ENCODE measurements at regions not wholly inside any gene's neighbourhood (a gene's known extent, or its start where the extent isn't known, plus 50 kb on each side); places are given as distances from the start of the nearest gene placed in this dataset.

DNA sequence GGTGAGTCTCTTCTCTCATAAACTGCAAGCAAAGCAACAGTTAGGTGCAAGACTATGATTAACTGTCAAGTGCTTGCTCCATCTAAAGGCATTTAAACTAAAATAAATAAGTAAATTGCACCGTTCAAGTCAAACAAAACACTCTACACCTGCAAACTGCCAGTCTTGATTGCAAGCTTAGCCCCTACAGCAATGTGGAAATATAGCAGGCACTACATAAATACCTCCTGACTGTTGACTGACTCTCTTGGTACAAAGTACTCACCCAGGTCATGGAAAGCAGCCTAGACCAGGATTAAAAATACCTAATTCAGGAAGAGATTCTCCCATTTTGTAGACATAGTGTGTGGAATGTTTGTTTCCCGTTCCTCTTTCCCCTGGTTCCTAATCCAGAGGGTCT lies 176.6 kb upstream of the KLHL29 start:
- intact Hi-C loops (cut with micrococcal nuclease): no loop called here

DNA sequence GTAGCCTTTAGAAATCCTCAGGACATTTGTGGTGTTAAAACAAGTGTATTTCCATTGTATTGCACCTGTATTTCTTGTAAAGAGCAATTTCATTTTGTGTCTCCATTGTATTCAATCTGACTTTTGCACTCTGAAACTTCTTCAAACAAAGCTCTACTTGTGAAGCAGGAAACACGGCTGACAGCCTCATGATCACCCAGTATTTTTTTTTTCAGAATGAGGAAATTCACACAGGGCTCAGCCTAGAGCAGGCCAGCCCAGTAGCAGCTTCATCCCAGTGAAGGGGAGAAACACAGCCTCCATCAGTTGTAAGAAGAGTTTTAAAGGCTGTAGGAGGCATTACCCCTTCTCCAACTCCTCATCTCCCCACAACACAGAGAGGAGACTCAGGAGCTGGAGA lies 175.9 kb upstream of the KLHL29 start:
- intact Hi-C loops (cut with micrococcal nuclease): no loop called here

DNA sequence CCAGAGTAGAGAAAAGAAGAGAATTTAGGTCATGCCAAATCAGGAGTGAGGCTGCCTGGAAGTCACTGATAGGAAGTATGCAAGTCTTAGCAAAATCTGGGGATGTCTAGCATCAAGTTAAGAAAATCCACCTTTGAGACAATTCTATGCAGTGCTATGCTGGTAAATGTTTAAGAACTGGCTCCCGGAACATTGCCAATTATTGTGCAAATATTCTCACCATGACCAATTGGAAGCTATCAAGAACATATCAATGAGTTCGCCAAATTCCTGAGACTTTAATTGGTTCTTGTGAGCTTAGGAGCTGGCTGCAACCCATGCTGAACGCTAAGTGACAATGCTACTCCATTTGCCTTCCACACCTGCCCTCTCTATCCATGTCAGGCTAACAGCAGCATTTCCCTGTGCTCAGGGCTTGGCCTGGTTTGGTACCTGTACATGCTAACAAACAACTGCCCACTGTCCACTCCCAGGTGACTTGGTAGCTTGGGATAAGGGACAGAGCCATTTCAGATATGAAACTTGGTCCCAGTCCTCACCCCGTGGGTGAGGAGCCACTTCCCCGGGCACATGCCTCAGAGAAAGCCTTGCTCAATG lies 172.9 kb upstream of the KLHL29 start:
- intact Hi-C loops (cut with micrococcal nuclease): no loop called here

DNA sequence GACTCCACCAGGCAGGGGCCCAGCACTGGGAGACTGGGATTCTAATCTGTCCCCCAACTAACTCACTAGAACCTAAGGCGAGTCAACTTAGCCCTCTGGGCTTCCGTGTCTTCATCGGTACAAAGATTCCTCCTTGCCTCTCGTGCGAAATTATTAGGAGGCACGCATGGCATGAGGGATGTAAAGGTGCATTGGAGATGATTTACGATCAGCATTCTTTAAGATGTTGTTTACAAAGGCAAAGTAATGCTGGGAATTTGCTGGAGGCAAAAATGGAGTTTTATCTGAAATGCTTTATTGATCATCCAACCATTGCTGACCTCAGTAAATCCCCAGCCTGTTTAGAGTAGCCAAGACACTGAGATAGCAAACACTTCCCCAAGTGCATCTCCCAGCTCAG lies 171.8 kb upstream of the KLHL29 start:
- intact Hi-C loops (cut with micrococcal nuclease): no loop called here

DNA sequence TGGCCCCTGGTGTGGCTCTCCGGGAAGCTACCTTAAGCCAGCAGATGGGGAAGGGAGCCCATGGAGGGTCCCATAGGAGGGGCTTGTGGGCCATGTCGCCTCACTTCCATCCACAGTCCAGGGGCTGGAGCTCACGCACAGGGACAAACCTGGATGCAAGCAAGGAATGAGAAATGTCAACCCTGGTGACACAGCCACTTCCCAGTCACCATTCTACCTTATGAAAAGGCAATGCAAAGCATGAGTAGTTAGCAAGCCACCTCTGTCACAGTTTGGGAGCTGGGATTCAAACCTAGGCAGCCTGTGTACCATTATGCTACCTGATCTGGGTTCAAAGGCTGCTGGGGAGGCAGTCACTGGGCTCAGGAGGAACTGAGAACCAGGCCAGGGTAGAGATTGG lies 170.0 kb upstream of the KLHL29 start:
- intact Hi-C loops (cut with micrococcal nuclease): no loop called here

DNA sequence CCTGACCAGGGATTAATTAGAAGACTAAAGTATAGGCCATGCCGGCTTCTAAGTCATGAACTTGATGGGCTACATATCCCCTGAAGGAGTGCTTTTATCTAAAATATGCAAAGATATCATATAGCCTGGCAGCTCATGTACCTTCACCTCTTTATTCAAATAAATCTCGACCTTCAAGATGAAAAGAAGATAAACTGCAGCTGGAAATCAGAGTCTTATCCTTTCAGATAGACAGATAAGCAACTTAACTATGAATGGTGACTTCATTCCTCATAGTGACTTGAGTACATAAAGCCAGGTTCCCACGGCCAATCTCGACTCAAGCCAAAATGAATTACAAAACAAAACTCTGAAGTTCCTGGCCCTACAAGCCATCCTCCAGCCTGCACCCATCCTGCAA lies 165.3 kb upstream of the KLHL29 start:
- intact Hi-C loops (cut with micrococcal nuclease): no loop called here

DNA sequence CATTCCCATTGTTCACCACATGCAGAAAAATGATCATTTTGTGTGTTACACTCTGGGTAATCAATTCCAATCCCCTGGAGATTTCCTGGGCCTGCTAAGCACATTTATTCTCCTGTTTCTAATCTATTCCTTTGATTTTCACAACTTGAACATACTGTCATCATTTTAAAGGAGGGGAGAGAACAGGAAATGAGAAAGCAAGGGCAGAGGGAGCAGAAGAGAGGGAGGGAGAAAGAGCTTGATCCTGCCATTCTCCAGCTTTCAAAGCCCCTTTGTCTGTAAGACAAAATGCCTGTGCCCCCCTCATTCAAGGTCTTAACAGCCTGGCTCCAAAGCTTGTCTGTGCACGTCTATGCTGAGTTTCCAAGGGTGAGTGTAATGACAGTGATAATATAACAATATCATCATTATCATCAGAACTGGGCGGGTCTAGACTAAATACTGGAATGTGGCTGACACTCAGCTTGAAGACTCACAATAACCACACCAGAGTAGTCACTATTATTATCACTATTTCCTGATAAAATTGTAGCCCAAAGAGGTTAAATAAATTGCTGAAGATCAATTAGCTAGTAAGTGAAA lies 164.4 kb upstream of the KLHL29 start:
- intact Hi-C loops (cut with micrococcal nuclease): no loop called here

DNA sequence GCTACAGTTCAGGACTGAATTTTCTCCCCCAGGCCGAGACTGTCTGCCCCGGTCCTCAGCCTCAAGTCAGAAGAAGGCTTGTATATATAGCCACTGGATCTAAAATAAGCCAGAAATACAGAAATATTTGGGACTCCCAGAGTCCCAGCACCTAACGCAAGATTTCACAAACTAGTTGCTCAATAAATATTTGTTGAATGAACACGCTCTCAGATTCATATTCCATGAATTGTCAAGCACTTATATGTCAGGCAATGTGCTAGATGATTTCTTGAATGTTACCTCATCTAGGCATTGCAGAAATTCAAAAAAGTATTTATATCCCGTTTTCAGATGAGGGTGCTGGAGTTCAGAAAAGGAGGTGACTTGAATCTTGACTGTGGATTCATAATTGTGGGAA lies 163.7 kb upstream of the KLHL29 start:
- intact Hi-C loops (cut with micrococcal nuclease): no loop called here

DNA sequence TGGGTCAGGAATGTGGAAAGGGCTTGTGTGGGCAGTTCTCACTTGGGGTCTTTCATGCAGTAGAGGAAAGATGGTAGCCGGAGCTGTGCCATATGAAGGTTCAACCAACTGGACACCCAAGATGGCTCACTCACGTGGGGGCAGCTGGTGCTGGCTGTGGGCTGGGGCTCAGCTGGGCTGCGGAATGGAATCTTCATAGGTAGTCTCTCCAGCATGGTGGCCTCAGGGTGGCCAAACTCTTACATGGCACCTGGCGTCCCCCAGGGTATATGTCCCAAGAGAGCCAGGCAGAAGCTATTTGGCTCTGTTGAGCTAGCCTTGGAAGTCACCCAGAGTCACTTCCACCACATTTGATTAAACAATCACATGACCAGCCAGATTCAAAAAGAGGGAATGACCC lies 163.1 kb upstream of the KLHL29 start:
- intact Hi-C loops (cut with micrococcal nuclease): no loop called here

DNA sequence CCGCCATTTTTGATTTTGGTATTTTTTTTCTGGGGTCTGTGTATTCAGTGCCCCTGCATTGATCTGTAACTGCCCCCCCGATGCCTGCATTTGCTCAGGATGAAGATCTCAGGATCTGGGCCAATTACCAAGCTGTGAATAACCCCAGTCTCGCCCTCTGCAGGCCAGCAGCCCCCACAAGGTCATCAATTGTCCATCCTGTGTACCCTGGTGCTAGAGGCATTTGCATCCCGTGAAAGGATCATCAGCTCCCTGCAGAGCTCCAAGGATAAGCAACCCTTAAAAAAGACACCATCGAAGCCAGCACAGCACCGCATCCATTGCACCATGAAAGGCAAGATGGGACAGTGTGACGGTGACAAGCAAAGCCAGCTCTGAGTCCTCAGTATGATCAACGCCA lies 154.1 kb upstream of the KLHL29 start:
- intact Hi-C loops (cut with micrococcal nuclease): no loop called here

DNA sequence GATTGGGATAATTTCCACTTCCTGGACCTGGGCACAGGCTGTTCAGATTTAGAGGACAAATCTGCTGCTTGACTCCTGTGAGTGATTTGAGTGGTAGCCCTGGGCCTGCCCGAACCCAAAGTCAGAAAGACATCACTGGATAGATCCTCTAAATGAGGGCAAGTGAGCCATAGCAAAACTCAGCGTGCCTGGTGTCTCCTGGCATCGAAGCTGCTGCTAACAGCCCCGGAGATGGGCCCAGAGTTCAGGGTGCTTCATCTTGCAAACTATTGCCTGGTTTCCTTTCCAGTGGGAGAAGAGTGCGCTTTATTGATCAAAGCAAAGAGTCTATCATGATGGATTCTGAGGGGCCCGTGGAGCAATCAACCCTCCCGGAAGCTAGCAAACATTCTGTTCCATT lies 153.1 kb upstream of the KLHL29 start:
- intact Hi-C loops (cut with micrococcal nuclease): no loop called here

- intact Hi-C loops (cut with micrococcal nuclease): no loop called here
These were observed 149.7 kb upstream of the KLHL29 start for GRCh38 chr2:23235292-23235691.

DNA sequence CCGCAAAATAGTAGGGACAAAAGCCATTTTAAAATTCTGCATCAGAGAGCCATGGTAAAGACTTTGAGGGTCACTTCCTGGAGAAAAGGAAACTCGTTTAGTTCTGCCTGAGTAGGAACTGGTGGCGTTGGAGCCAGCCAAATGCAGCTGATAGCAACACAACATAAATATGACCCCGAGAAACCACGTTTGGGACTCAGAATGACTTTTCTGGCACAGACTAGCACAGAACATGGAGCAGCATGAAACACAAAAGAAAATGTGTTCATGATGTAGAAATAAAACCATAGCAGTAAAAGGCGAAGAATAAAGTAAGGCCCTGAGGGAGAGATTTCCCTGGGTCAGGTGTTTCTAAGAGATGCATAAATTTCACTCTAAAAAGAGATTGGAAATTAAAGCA lies 149.2 kb upstream of the KLHL29 start:
- intact Hi-C loops (cut with micrococcal nuclease): no loop called here

DNA sequence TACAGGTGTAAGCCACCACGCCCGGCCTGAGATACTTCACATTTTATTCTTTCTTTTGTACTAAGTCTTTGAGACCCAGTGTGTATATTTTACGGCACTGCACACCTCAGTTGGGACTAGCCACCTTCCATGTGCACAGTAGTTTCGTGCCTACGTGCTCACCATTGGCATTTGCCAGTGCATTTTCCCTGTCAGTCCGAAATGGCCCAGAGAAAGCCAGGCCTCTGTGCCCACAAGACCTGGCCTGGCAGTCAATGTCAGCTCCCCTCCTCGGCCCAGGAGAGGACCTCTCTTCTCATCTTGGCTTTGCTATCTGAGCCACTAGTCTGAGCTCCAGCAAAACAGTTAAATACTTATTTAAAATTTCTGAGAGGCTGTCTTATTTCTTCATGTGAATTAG lies 147.8 kb upstream of the KLHL29 start:
- intact Hi-C loops (cut with micrococcal nuclease): no loop called here

GRCh38 chr2:23238011-23238657 lies 146.8 kb upstream of the KLHL29 start:
- intact Hi-C loops (cut with micrococcal nuclease): no loop called here

DNA sequence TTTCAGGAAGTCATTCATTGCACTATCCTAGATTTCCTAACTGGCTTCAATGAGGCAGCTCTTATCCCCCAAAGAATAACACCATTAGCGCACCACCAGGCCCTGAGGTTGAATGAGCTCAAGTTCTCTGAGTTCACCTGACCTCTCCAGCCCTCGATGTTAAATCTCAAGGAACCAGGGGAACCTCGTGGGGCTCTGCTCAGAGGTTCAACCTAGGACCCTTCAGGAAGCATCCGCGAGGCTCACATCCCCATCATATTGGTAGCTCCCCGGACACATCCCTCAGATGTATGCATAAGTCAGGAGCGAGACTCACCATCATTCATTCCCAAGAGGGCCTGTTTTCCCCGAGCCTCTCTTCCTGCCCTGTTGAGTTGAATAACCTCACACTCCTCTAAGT lies 145.6 kb upstream of the KLHL29 start:
- intact Hi-C loops (cut with micrococcal nuclease): no loop called here

DNA sequence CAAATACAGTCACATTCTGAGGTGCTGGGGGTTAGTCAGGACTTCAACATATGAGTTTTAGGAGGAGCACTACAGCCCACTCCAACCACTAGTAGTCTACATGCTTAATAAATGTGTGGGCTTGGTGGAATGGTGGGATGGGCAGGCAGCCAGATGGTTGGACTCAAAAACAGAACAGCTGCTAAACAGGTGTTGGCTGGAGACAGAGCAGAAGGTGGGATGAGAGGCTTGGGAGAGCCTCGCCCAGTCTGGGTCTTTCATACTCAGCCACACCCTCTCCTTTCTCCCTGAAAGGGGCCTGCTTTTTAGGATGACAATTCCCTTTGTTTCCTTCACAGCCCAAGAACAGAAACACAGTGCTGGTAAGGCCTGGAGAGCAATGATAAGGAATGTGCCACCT lies 143.9 kb upstream of the KLHL29 start:
- intact Hi-C loops (cut with micrococcal nuclease): no loop called here

GRCh38 chr2:23241611-23242245 lies 143.3 kb upstream of the KLHL29 start:
- intact Hi-C loops (cut with micrococcal nuclease): no loop called here

GRCh38 chr2:23243073-23243659 lies 141.8 kb upstream of the KLHL29 start:
- intact Hi-C loops (cut with micrococcal nuclease): no loop called here

DNA sequence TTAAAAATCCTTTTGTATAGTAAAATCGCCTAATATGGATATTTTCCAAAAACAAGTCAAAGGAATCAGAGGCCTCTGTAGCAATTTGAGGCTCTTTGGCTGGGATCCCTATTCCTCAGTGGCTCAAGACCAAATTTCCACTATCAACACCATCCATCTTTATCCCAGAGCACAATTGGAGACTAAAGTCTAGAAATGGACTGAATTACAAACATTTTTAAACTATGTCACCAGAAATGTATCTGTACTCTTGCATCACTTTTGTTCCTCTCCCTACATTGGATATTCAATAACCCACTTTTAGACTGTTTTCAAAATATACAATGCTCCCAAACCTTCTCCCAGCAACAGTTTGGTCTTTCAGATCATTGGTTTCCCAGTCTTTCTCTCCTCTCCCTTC lies 140.4 kb upstream of the KLHL29 start:
- intact Hi-C loops (cut with micrococcal nuclease): no loop called here

GRCh38 chr2:23246992-23247683 lies 137.8 kb upstream of the KLHL29 start:
- intact Hi-C loops (cut with micrococcal nuclease): no loop called here

DNA sequence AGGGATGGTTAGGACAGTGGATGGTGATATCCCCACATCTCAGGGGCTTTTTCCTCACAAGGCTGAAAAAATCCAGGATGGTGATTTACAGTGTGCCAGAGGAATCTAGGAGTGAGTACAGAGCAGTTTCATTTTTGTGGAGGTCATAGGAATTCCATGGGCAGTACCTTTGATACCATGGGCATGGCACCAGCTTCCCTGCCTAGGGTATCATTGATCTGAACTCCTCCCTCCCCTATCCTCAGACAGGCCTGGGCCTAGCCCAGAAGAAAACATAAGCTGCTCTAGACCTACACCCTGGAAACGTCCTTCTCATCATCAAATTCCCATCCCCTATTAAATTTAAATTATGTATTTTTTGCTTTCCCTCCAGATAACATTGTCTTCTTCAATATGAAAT lies 136.3 kb upstream of the KLHL29 start:
- intact Hi-C loops (cut with micrococcal nuclease): no loop called here
